ENCODE measurements at regions not wholly inside any gene's neighbourhood (a gene's known extent, or its start where the extent isn't known, plus 50 kb on each side); places are given as distances from the start of the nearest gene placed in this dataset.

DNA sequence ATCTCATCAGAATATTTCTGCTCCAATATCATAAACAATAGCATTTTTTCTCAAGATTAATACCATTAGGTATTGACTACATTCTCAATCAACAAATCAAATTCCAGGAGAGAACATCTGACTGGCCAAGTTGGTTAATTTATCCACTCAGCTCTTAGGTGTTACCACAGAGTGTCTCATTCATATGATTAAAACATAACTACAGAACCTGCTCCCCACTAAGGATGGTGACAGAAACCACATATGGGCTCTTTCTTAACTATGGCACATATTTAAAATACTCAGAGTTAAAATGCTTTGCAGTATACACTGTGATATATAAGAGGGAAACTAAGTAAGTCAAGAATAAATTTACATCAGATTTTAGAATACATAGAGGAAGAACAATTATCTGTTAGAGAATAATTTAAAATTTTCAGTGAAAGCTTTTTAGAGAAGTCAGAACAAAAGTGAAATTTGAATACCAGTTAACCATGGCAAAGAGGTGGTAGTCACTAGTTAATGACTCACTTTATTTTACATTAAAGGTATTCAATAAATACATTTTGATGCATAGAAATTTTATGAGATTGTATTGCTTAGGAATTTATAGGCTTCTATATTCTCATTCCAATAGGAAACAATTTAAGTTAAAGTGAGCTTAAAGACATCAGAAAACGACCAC lies 1120.8 kb upstream of the TMEFF2 start:
- H3K4me1 ChIP-seq (ENCODE audit: insufficient read depth, low read length): no peaks in the 10 kb centered on the region
- no peak overlapping the region for H3K27ac ChIP-seq (ENCODE audit: low read depth, low read length)
- no CpG with 5 or more reads among the region's 1 CpG for WGBS
- no peaks in the 10 kb centered on the region for H3K36me3 ChIP-seq (ENCODE audit: insufficient read depth, low read length)
- H3K4me3 ChIP-seq (ENCODE audit: low read length): no peak overlapping the region
- H3K9ac ChIP-seq (ENCODE audit: low read depth, low read length): no peak overlapping the region
- no peaks in the 10 kb centered on the region for H3K27me3 ChIP-seq (ENCODE audit: insufficient read depth, low read length)
- H3K9me3 ChIP-seq (ENCODE audit: insufficient read depth, low read depth, low read length): no peaks in the 10 kb centered on the region

DNA sequence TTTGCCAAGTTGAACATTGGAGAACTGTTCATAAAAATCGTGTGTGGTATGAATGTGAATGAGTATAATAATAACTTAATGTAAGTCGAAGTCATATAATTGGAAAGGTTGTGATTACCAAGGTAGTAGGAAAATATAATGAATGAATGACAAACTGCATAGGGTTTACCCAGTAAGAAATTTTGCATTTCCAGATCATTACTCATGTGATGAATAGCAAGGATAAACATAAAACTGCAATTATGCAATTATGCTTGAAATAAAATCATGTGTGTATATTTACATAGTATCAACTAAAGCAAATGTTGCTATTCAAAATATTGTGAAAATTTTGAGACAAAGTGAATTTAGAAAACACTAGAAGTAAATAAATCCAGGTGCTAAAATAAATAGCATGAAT lies 1108.7 kb upstream of the TMEFF2 start:
- Histone ChIP-seq H3K9ac (ENCODE audit: low read depth, low read length) (no peak overlapping the region), H3K9me3 (ENCODE audit: insufficient read depth, low read depth, low read length) (no peaks in the 10 kb centered on the region), H3K27me3 (ENCODE audit: insufficient read depth, low read length) (no peaks in the 10 kb centered on the region), H3K36me3 (ENCODE audit: insufficient read depth, low read length) (no peaks in the 10 kb centered on the region), H3K27ac (ENCODE audit: low read depth, low read length) (no peak overlapping the region), H3K4me1 (ENCODE audit: insufficient read depth, low read length) (peaks cover 7% of the 10 kb centered on the region; the same call in 1 of the 2 replicates), H3K4me3 (ENCODE audit: low read length) (no peak overlapping the region)
- WGBS: 91% methylated on average over 2 of the region's 2 CpGs

DNA sequence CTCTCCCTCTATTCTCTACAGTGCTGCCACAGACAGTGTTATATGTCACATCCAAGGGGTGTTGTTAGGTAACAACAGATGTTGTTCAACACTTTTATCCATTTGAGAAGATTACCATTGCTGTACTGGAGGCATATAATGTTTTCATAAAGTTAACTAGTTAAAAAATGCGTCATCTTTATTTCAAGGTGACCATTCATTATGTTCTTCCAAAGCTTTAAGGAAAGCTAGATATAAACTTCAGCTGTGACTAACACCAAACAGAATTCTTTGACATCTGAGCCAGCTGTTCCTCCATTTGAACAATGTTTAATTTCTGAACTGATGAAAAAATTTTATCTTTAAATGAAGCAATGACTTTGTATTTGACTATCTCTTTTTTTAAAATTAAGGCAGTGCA lies 1099.6 kb upstream of the TMEFF2 start:
- H3K27ac ChIP-seq (ENCODE audit: low read depth, low read length): no peak overlapping the region
- no peaks in the 10 kb centered on the region for H3K27me3 ChIP-seq (ENCODE audit: insufficient read depth, low read length)
- no peaks in the 10 kb centered on the region for H3K36me3 ChIP-seq (ENCODE audit: insufficient read depth, low read length)
- no peak overlapping the region for H3K4me3 ChIP-seq (ENCODE audit: low read length)
- 100% methylated on average over 1 of the region's 1 CpG for WGBS
- no peaks in the 10 kb centered on the region for H3K4me1 ChIP-seq (ENCODE audit: insufficient read depth, low read length)
- H3K9ac ChIP-seq (ENCODE audit: low read depth, low read length): no peak overlapping the region
- no peaks in the 10 kb centered on the region for H3K9me3 ChIP-seq (ENCODE audit: insufficient read depth, low read depth, low read length)

DNA sequence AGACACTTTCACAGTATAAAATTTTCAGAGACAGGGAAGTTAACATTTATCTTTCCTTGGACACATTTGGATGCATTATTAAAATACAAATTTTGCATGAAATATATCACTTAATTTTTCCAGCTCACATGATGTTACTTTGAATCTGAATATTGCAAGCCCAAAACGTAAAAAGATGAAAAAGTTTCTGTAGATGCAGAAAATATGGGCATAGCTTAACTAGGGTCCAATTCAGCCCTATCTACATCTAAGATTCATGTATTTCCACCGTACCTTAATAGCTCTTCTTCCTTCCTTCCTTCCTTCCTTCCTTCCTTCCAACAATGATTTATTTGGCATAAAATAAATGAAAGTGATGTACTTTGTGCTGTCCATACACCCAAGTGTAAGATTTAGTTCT lies 1084.6 kb upstream of the TMEFF2 start:
- no peaks in the 10 kb centered on the region for H3K9me3 ChIP-seq (ENCODE audit: insufficient read depth, low read depth, low read length)
- no peak overlapping the region for H3K27ac ChIP-seq (ENCODE audit: low read depth, low read length)
- no peaks in the 10 kb centered on the region for H3K36me3 ChIP-seq (ENCODE audit: insufficient read depth, low read length)
- WGBS: 86% methylated on average over 2 of the region's 2 CpGs
- H3K4me3 ChIP-seq (ENCODE audit: low read length): no peak overlapping the region
- no peaks in the 10 kb centered on the region for H3K27me3 ChIP-seq (ENCODE audit: insufficient read depth, low read length)
- no peak overlapping the region for H3K9ac ChIP-seq (ENCODE audit: low read depth, low read length)
- no peaks in the 10 kb centered on the region for H3K4me1 ChIP-seq (ENCODE audit: insufficient read depth, low read length)

DNA sequence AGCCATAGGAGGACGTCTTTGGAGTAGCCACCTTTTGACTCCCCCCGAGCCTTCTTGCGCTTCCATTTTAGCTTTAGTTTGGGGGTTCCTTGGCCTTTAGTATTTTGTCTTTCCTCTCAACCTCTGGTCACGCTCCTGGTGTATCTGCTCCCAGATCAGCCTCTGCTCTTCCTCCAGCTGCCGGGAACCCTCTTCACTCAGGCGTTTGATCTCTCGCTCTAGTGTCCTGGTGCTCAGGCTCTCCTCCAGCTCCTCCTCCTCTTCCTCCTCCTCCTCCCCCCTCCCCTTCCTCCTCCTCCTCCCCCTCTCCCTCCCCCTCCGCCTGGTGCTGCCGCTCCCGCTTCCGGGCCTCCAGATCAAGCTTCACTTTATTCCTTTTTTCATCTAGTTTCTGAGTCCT lies 1082.3 kb upstream of the TMEFF2 start:
- no peaks in the 10 kb centered on the region for H3K9me3 ChIP-seq (ENCODE audit: insufficient read depth, low read depth, low read length)
- 90% methylated on average over 11 of the region's 11 CpGs for WGBS
- H3K36me3 ChIP-seq (ENCODE audit: insufficient read depth, low read length): no peaks in the 10 kb centered on the region
- H3K27me3 ChIP-seq (ENCODE audit: insufficient read depth, low read length): no peaks in the 10 kb centered on the region
- H3K4me1 ChIP-seq (ENCODE audit: insufficient read depth, low read length): no peaks in the 10 kb centered on the region
- no peak overlapping the region for H3K27ac ChIP-seq (ENCODE audit: low read depth, low read length)
- H3K4me3 ChIP-seq (ENCODE audit: low read length): no peak overlapping the region
- H3K9ac ChIP-seq (ENCODE audit: low read depth, low read length): no peak overlapping the region

DNA sequence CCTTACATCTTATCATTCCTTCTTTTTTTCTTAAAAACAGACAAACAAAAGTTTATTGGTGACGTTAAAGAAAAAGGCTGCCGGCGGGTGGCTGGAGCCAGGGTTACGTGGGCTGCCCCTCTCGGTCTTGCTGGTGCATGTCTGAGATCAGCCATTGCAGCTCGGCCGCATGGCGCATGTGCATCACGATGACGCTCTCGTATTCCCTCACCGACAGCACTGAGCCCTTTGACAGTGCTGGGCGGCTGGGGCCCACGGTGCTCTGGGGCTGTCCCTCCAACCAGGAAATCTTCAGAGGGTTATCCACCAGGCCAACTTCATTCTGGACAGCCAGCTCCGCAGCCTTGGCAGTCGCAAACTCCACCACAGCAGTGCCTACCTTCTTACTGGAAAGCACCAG lies 1081.8 kb upstream of the TMEFF2 start:
- no peak overlapping the region for H3K9ac ChIP-seq (ENCODE audit: low read depth, low read length)
- H3K27me3 ChIP-seq (ENCODE audit: insufficient read depth, low read length): no peaks in the 10 kb centered on the region
- WGBS: 96% methylated on average over 16 of the region's 16 CpGs
- no peaks in the 10 kb centered on the region for H3K9me3 ChIP-seq (ENCODE audit: insufficient read depth, low read depth, low read length)
- no peak overlapping the region for H3K4me3 ChIP-seq (ENCODE audit: low read length)
- no peaks in the 10 kb centered on the region for H3K36me3 ChIP-seq (ENCODE audit: insufficient read depth, low read length)
- no peaks in the 10 kb centered on the region for H3K4me1 ChIP-seq (ENCODE audit: insufficient read depth, low read length)
- H3K27ac ChIP-seq (ENCODE audit: low read depth, low read length): no peak overlapping the region

DNA sequence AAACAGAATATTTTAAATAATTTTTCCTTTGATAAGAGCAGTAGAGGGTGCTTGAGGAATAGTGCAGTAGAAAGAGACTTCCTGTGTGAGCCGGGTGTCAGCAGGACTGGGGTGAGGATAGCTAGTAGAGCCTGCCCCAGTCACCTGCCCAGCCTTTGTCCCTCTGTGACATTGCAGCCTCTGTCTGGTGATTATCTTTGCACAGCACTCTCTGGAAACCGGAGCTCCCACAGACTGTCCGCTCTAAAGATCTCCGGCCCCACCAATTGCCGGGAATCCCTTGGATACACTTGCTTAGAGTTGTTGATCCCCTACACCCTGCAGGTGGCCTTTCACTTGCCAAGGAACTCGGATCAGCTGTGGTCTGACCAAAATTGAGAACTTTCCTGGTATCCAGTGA lies 1081.3 kb upstream of the TMEFF2 start:
- WGBS: 94% methylated on average over 6 of the region's 6 CpGs
- Histone ChIP-seq H3K4me1 (ENCODE audit: insufficient read depth, low read length) (no peaks in the 10 kb centered on the region), H3K36me3 (ENCODE audit: insufficient read depth, low read length) (no peaks in the 10 kb centered on the region)

DNA sequence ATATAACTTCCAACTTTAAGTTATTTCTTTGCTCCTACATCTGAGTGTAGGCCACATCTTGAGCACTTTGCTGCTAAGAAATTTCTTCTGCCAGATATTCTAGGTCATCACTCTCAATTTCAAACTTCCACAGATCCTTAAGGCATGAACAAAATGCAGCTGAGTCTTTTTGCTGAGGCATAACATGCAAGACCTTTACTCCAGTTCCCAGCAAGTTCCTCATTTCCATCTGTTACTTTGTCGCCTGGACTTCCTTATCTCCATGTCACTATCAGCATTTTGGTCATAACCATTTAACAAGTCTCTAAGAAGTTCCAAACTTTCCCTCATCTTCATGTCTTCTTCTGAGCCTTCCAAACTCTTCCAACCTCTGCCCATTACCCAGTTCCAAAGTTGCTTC lies 1077.3 kb upstream of the TMEFF2 start:
- H3K9me3 ChIP-seq (ENCODE audit: insufficient read depth, low read depth, low read length): no peaks in the 10 kb centered on the region

More for the DNA sequence above, 1081.3 kb upstream of the TMEFF2 start:
- Histone ChIP-seq H3K9me3 (ENCODE audit: insufficient read depth, low read depth, low read length) (no peaks in the 10 kb centered on the region), H3K4me3 (ENCODE audit: low read length) (no peak overlapping the region), H3K27me3 (ENCODE audit: insufficient read depth, low read length) (no peaks in the 10 kb centered on the region), H3K9ac (ENCODE audit: low read depth, low read length) (no peak overlapping the region), H3K27ac (ENCODE audit: low read depth, low read length) (no peak overlapping the region)

DNA sequence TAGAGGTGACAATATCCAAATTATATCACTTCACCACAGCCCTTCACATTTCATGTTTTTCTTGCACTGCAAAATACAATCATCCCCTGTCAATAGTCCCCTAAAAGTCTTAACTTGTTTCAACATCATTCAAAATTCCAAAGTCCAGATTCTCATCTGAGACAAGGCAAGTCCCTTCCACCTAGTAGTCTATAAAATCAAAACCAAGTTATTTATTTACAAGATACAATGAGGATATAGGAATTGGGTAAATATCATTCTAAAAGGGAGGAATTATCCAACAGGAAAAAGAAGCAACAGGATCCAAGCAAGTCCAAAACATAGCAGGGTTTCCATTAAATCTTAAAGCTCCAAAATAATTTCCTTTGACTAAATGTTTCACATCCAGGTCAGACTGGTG lies 1076.1 kb upstream of the TMEFF2 start:
- no peak overlapping the region for H3K27ac ChIP-seq (ENCODE audit: low read depth, low read length)
- no peak overlapping the region for H3K4me3 ChIP-seq (ENCODE audit: low read length)
- no peak overlapping the region for H3K9ac ChIP-seq (ENCODE audit: low read depth, low read length)
- no peaks in the 10 kb centered on the region for H3K36me3 ChIP-seq (ENCODE audit: insufficient read depth, low read length)
- no peaks in the 10 kb centered on the region for H3K9me3 ChIP-seq (ENCODE audit: insufficient read depth, low read depth, low read length)
- H3K4me1 ChIP-seq (ENCODE audit: insufficient read depth, low read length): no peaks in the 10 kb centered on the region
- H3K27me3 ChIP-seq (ENCODE audit: insufficient read depth, low read length): no peaks in the 10 kb centered on the region

More for the DNA sequence above, 1077.3 kb upstream of the TMEFF2 start:
- H3K27ac ChIP-seq (ENCODE audit: low read depth, low read length): no peak overlapping the region
- WGBS: 87% methylated on average over 1 of the region's 1 CpG
- no peaks in the 10 kb centered on the region for H3K27me3 ChIP-seq (ENCODE audit: insufficient read depth, low read length)
- H3K4me1 ChIP-seq (ENCODE audit: insufficient read depth, low read length): no peaks in the 10 kb centered on the region
- no peak overlapping the region for H3K4me3 ChIP-seq (ENCODE audit: low read length)
- H3K9ac ChIP-seq (ENCODE audit: low read depth, low read length): no peak overlapping the region
- no peaks in the 10 kb centered on the region for H3K36me3 ChIP-seq (ENCODE audit: insufficient read depth, low read length)

DNA sequence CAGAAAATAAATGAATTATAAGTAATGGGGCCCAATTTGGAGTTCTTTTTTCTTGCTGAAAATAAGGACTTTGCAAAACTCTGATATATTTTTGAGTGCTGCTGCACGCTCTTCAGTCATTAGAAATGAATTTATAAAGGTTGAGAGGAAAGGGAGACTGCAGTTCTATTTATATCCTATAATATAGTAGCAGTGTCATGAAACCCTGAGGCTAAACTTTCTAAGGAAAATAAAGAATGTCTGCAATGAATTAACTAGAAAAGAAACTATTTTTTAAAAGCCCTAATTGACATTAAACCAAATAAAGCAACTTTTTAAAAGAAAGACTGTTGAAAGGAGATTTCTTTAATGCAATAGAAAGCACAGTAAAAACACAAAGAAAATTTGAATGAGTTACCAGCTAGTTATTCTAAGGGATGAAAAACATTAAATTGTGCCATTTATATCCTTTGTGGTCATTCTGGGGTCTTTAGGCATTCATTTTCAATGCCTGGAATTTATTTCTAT lies 1072.8 kb upstream of the TMEFF2 start:
- Histone ChIP-seq H3K36me3 (ENCODE audit: insufficient read depth, low read length) (no peaks in the 10 kb centered on the region), H3K9ac (ENCODE audit: low read depth, low read length) (no peak overlapping the region), H3K4me1 (ENCODE audit: insufficient read depth, low read length) (no peaks in the 10 kb centered on the region), H3K9me3 (ENCODE audit: insufficient read depth, low read depth, low read length) (no peaks in the 10 kb centered on the region), H3K27me3 (ENCODE audit: insufficient read depth, low read length) (no peaks in the 10 kb centered on the region), H3K4me3 (ENCODE audit: low read length) (no peak overlapping the region), H3K27ac (ENCODE audit: low read depth, low read length) (no peak overlapping the region)
- WGBS: 88% methylated on average over 1 of the region's 1 CpG

DNA sequence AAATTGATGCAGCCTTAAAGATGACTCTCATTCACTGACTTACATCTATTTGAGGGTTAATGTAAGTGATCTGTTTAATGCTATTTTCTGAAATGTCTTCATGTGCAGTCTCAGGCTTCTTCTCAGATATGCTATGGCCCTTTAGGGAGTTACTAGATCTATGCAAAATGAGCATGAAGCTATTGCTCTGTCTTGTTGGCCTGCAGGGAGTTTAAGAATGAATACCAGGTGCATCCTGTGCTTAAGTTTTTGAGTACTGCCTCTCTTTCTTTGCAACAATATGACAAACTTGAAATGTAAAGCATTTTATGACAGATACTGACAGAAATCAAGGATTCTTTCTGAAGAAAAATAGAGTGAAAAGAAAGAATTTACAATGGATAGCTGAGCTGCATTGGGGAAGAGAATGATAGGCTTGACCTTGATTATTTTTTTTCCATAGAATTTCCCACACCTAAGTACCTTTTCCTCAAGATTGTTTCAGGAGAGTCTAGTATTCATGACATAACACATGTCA lies 1058.3 kb upstream of the TMEFF2 start:
- H3K9ac ChIP-seq (ENCODE audit: low read depth, low read length): no peak overlapping the region

DNA sequence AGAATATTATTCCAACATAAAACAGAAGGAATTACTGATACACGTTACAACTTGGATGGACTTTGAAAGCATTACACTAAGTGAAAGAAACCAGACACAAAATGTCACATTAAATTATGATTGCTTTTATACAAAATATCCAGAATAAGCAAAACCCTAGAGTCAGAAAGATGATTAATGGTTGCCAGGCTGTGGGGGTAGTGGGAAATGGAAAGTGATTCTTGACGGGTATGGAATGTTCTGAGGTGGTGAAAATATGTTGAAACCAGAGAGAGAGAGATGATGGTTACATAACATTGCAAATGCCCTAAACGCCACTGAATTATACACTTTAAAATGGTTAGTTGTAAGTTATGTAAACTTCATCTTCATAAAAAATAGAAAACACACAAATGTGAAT lies 1057.2 kb upstream of the TMEFF2 start:
- Histone ChIP-seq H3K27me3 (ENCODE audit: insufficient read depth, low read length) (no peaks in the 10 kb centered on the region), H3K9me3 (ENCODE audit: insufficient read depth, low read depth, low read length) (no peaks in the 10 kb centered on the region), H3K27ac (ENCODE audit: low read depth, low read length) (no peak overlapping the region), H3K9ac (ENCODE audit: low read depth, low read length) (no peak overlapping the region), H3K4me3 (ENCODE audit: low read length) (no peak overlapping the region), H3K36me3 (ENCODE audit: insufficient read depth, low read length) (no peaks in the 10 kb centered on the region), H3K4me1 (ENCODE audit: insufficient read depth, low read length) (no peaks in the 10 kb centered on the region)
- WGBS: 100% methylated on average over 1 of the region's 3 CpGs

More for the DNA sequence above, 1058.3 kb upstream of the TMEFF2 start:
- Histone ChIP-seq H3K4me3 (ENCODE audit: low read length) (no peak overlapping the region), H3K36me3 (ENCODE audit: insufficient read depth, low read length) (no peaks in the 10 kb centered on the region), H3K4me1 (ENCODE audit: insufficient read depth, low read length) (no peaks in the 10 kb centered on the region), H3K9me3 (ENCODE audit: insufficient read depth, low read depth, low read length) (no peaks in the 10 kb centered on the region), H3K27me3 (ENCODE audit: insufficient read depth, low read length) (no peaks in the 10 kb centered on the region), H3K27ac (ENCODE audit: low read depth, low read length) (no peak overlapping the region)
